Memory B cell (primary cell): ENCODE measurements at regions not wholly inside any gene's neighbourhood (a gene's known extent, or its start where the extent isn't known, plus 50 kb on each side); places are given as distances from the start of the nearest gene placed in this dataset.

Source experiments
- ATAC-seq: fragments of 150-1000 bp; cut with Tn5 transposase; 2 replicates; pipeline ENCODE4 v1.10.0; 2021; ENCODE audit warnings: low read depth, mild to moderate bottlenecking, moderate library complexity
- DNase-seq, 2 donors: peaks; one replicate each; pipeline ENCODE4 v3.0.0; 2022; ENCODE audit warnings: low spot score in 2 of 2
- H3K27ac Mint-ChIP-seq: one replicate; pipeline ENCODE4 v1.8.0; 2022; ENCODE audit warnings: mild to moderate bottlenecking, moderate library complexity, mixed read lengths
- H3K27me3 Mint-ChIP-seq: one replicate; pipeline ENCODE4 v1.8.0; 2022; ENCODE audit warnings: mixed read lengths
- H3K36me3 Mint-ChIP-seq: one replicate; pipeline ENCODE4 v1.8.0; 2022; ENCODE audit warnings: mild to moderate bottlenecking, mixed read lengths
- H3K4me1 Mint-ChIP-seq: one replicate; pipeline ENCODE4 v1.8.0; 2022; ENCODE audit warnings: mixed read lengths
- H3K4me3 Mint-ChIP-seq: one replicate; pipeline ENCODE4 v1.8.0; 2022; ENCODE audit warnings: mild to moderate bottlenecking, moderate library complexity, mixed read lengths
- H3K9me3 Mint-ChIP-seq: one replicate; pipeline ENCODE4 v1.8.0; 2022; ENCODE audit warnings: mixed read lengths

- Mint-ChIP-seq H3K36me3 (no peaks in the 10 kb centered on the region), H3K9me3 (peaks cover 2% of the 10 kb centered on the region), H3K4me1 (no peaks in the 10 kb centered on the region), H3K27ac (no peak overlapping the region), H3K27me3 (no peaks in the 10 kb centered on the region), H3K4me3 (no peak overlapping the region)
- DNase-seq: no peak
- ATAC-seq: no peak
These were observed 415.5 kb downstream of the CBLN2 start for GRCh38 chr18:72128649-72129048.

- no peak for DNase-seq
- H3K4me1 Mint-ChIP-seq: peaks cover 4% of the 10 kb centered on the region
- no peaks in the 10 kb centered on the region for H3K36me3 Mint-ChIP-seq
- H3K27ac Mint-ChIP-seq: no peak overlapping the region
- H3K9me3 Mint-ChIP-seq: peaks cover 2% of the 10 kb centered on the region
- H3K4me3 Mint-ChIP-seq: no peak overlapping the region
- no peaks in the 10 kb centered on the region for H3K27me3 Mint-ChIP-seq
- no peak for ATAC-seq
These were observed 422.0 kb downstream of the CBLN2 start for GRCh38 chr18:72122103-72122502.

- peaks cover 4% of the 10 kb centered on the region for H3K4me1 Mint-ChIP-seq
- H3K27ac Mint-ChIP-seq: no peak overlapping the region
- no peak overlapping the region for H3K4me3 Mint-ChIP-seq
- no peaks in the 10 kb centered on the region for H3K36me3 Mint-ChIP-seq
- ATAC-seq: no peak
- no peaks in the 10 kb centered on the region for H3K27me3 Mint-ChIP-seq
- H3K9me3 Mint-ChIP-seq: peaks cover 2% of the 10 kb centered on the region
- no peak for DNase-seq
These were observed 425.1 kb downstream of the CBLN2 start for GRCh38 chr18:72119082-72119481.

- peaks cover 2% of the 10 kb centered on the region for H3K9me3 Mint-ChIP-seq
- no peak overlapping the region for H3K4me3 Mint-ChIP-seq
- H3K4me1 Mint-ChIP-seq: peaks cover 4% of the 10 kb centered on the region
- DNase-seq (no peak), ATAC-seq (no peak)
- no peak overlapping the region for H3K27ac Mint-ChIP-seq
- no peaks in the 10 kb centered on the region for H3K27me3 Mint-ChIP-seq
- H3K36me3 Mint-ChIP-seq: no peaks in the 10 kb centered on the region
These were observed 429.1 kb downstream of the CBLN2 start for GRCh38 chr18:72114801-72115594.

GRCh38 chr18:72107647-72108383, 436.3 kb downstream of the CBLN2 start:
- DNase-seq: no peak

GRCh38 chr18:72104851-72105250, 439.3 kb downstream of the CBLN2 start:
- ATAC-seq: no peak
- Mint-ChIP-seq H3K27ac (no peak overlapping the region), H3K27me3 (no peaks in the 10 kb centered on the region), H3K36me3 (no peaks in the 10 kb centered on the region), H3K4me3 (no peak overlapping the region), H3K9me3 (no peaks in the 10 kb centered on the region), H3K4me1 (peaks cover 8% of the 10 kb centered on the region)
- DNase-seq: no peak

More at GRCh38 chr18:72107647-72108383, 436.3 kb downstream of the CBLN2 start:
- Mint-ChIP-seq H3K27me3 (no peaks in the 10 kb centered on the region), H3K27ac (no peak overlapping the region), H3K4me3 (no peak overlapping the region), H3K9me3 (no peaks in the 10 kb centered on the region), H3K36me3 (no peaks in the 10 kb centered on the region), H3K4me1 (peaks cover 8% of the 10 kb centered on the region)
- ATAC-seq: peak; percentile 37

- Mint-ChIP-seq H3K27me3 (no peaks in the 10 kb centered on the region), H3K4me3 (no peak overlapping the region), H3K36me3 (peaks cover 1% of the 10 kb centered on the region), H3K9me3 (peaks cover 3% of the 10 kb centered on the region), H3K27ac (no peak overlapping the region), H3K4me1 (no peaks in the 10 kb centered on the region)
- ATAC-seq (no peak), DNase-seq (no peak)
These were observed 441.7 kb downstream of the CBLN2 start for GRCh38 chr18:72102412-72102811.

- Mint-ChIP-seq H3K27ac (no peak overlapping the region), H3K4me3 (no peak overlapping the region), H3K4me1 (no peaks in the 10 kb centered on the region), H3K36me3 (peaks cover 1% of the 10 kb centered on the region), H3K27me3 (no peaks in the 10 kb centered on the region), H3K9me3 (peaks cover 5% of the 10 kb centered on the region)
- DNase-seq (no peak), ATAC-seq (no peak)
These were observed 443.6 kb downstream of the CBLN2 start for GRCh38 chr18:72100465-72101004.

- H3K36me3 Mint-ChIP-seq: no peaks in the 10 kb centered on the region
These were observed 452.8 kb downstream of the CBLN2 start for GRCh38 chr18:72091369-72091768.

GRCh38 chr18:72089432-72089831, 454.7 kb downstream of the CBLN2 start:
- H3K4me3 Mint-ChIP-seq: peak overlapping the region; percentile 63
- no peaks in the 10 kb centered on the region for H3K36me3 Mint-ChIP-seq
- peak; percentile 76 for ATAC-seq
- no peaks in the 10 kb centered on the region for H3K9me3 Mint-ChIP-seq
- H3K4me1 Mint-ChIP-seq: peaks cover 29% of the 10 kb centered on the region
- no peaks in the 10 kb centered on the region for H3K27me3 Mint-ChIP-seq
- H3K27ac Mint-ChIP-seq: peak overlapping the region; percentile 77
- no peak for DNase-seq

More at GRCh38 chr18:72091369-72091768, 452.8 kb downstream of the CBLN2 start:
- H3K27ac Mint-ChIP-seq: peak overlapping the region; percentile 50
- no peaks in the 10 kb centered on the region for H3K27me3 Mint-ChIP-seq
- DNase-seq (no peak), ATAC-seq (peak; percentile 71)
- peaks cover 28% of the 10 kb centered on the region for H3K4me1 Mint-ChIP-seq
- no peaks in the 10 kb centered on the region for H3K9me3 Mint-ChIP-seq
- peak overlapping the region; percentile 73 for H3K4me3 Mint-ChIP-seq

- ATAC-seq (peak; percentile 41), DNase-seq (no peak)
- Mint-ChIP-seq H3K36me3 (no peaks in the 10 kb centered on the region), H3K4me1 (peaks cover 22% of the 10 kb centered on the region), H3K27me3 (no peaks in the 10 kb centered on the region), H3K9me3 (no peaks in the 10 kb centered on the region), H3K4me3 (no peak overlapping the region), H3K27ac (no peak overlapping the region)
These were observed 457.7 kb downstream of the CBLN2 start for GRCh38 chr18:72086421-72086820.

GRCh38 chr18:72075040-72075439, 469.1 kb downstream of the CBLN2 start:
- no peaks in the 10 kb centered on the region for H3K27me3 Mint-ChIP-seq
- no peak for DNase-seq

GRCh38 chr18:72063001-72063400, 481.1 kb downstream of the CBLN2 start:
- H3K9me3 Mint-ChIP-seq: no peaks in the 10 kb centered on the region
- no peak for DNase-seq
- no peak overlapping the region for H3K27ac Mint-ChIP-seq
- no peak overlapping the region for H3K4me3 Mint-ChIP-seq
- no peak for ATAC-seq
- H3K36me3 Mint-ChIP-seq: no peaks in the 10 kb centered on the region
- H3K4me1 Mint-ChIP-seq: peaks cover 10% of the 10 kb centered on the region
- H3K27me3 Mint-ChIP-seq: no peaks in the 10 kb centered on the region

More at GRCh38 chr18:72075040-72075439, 469.1 kb downstream of the CBLN2 start:
- Mint-ChIP-seq H3K4me3 (no peak overlapping the region), H3K9me3 (peaks cover 5% of the 10 kb centered on the region), H3K27ac (no peak overlapping the region), H3K4me1 (no peaks in the 10 kb centered on the region), H3K36me3 (no peaks in the 10 kb centered on the region)
- no peak for ATAC-seq

GRCh38 chr18:72058851-72059250, 485.3 kb downstream of the CBLN2 start:
- Mint-ChIP-seq H3K4me3 (no peak overlapping the region), H3K27ac (no peak overlapping the region), H3K4me1 (peaks cover 10% of the 10 kb centered on the region), H3K27me3 (no peaks in the 10 kb centered on the region), H3K9me3 (peaks cover 2% of the 10 kb centered on the region), H3K36me3 (no peaks in the 10 kb centered on the region)
- no peak for DNase-seq
- no peak for ATAC-seq
